RWPE2 (cell line): ENCODE measurements at regions not wholly inside any gene's neighbourhood (a gene's known extent, or its start where the extent isn't known, plus 50 kb on each side); places are given as distances from the start of the nearest gene placed in this dataset.
A peak's percentile ranks its signal among the peaks of the same experiment; 100 is the strongest.
"Not testable (repeated sequence)": the region's sequence is repeated elsewhere in the genome, so short reads cannot be mapped to it uniquely, and the experiment has no call there.

Experiments
- ATAC-seq: fragments of 200-7000 bp; cut with Tn5 transposase; 3 replicates; pipeline ENCODE4 v1.9.1; 2021; ENCODE audit warnings: low read depth
- DNase-seq: peaks from one replicate; pipeline ENCODE4 v3.0.0-alpha.2; 2020; ENCODE audit warnings: low spot score
- H3K27ac ChIP-seq: fragments of 450-650 bp; 2 replicates; pipeline ENCODE4 v1.5.1; 2017; ENCODE audit warnings: mild to moderate bottlenecking; ENCODE audit not compliant: poor library complexity, severe bottlenecking
- H3K27me3 ChIP-seq: fragments of 250-450 bp; sonication (Bioruptor Pico); 2 replicates; pipeline ENCODE4 v1.5.1; 2021; ENCODE audit warnings: mild to moderate bottlenecking, moderate library complexity; ENCODE audit not compliant: insufficient read depth, poor library complexity, severe bottlenecking
- H3K36me3 ChIP-seq: fragments of 250-450 bp; sonication (Bioruptor Pico); 2 replicates; pipeline ENCODE4 v1.5.1; 2020; ENCODE audit warnings: low read depth, mild to moderate bottlenecking, moderate library complexity
- H3K4me1 ChIP-seq: fragments of 250-450 bp; sonication (Bioruptor Pico); 2 replicates; pipeline ENCODE4 v1.5.1; 2021; ENCODE audit warnings: mild to moderate bottlenecking, moderate library complexity; ENCODE audit not compliant: insufficient read depth, poor library complexity, severe bottlenecking
- H3K4me3 ChIP-seq: fragments of 250-450 bp; sonication (Bioruptor Pico); 2 replicates; pipeline ENCODE4 v1.5.1; 2021; ENCODE audit warnings: mild to moderate bottlenecking, moderate library complexity; ENCODE audit not compliant: severe bottlenecking
- H3K9me3 ChIP-seq: fragments of 250-450 bp; sonication (Bioruptor Pico); 2 replicates; pipeline ENCODE4 v1.5.1; 2021; ENCODE audit warnings: mild to moderate bottlenecking, moderate library complexity; ENCODE audit not compliant: severe bottlenecking
- CTCF ChIP-seq: fragments of 450-650 bp; IDR thresholded peaks from one replicate; pipeline ENCODE4 v1.5.1; 2017; ENCODE audit warnings: mild to moderate bottlenecking, moderate library complexity; ENCODE audit not compliant: poor library complexity, severe bottlenecking

- TF ChIP-seq CTCF, result peak; percentile 66
- H3K4me3 ChIP-seq, result no peak overlapping the region
- DNase-seq (no peak), ATAC-seq (peak; percentile 73)
- H3K36me3 ChIP-seq, result no peaks in the 10 kb centered on the region
- no peaks in the 10 kb centered on the region for H3K27me3 ChIP-seq
- H3K9me3 ChIP-seq, result no peaks in the 10 kb centered on the region
- H3K4me1 ChIP-seq, result no peaks in the 10 kb centered on the region
- no peak overlapping the region for H3K27ac ChIP-seq
Measured at GRCh38 chr2:175282300-175282699, 100.8 kb upstream of the ATP5MC3 start.

GRCh38 chr2:175277772-175278171, 96.3 kb upstream of the ATP5MC3 start:
- Histone ChIP-seq H3K9me3 (no peaks in the 10 kb centered on the region), H3K4me3 (no peak overlapping the region), H3K27me3 (no peaks in the 10 kb centered on the region), H3K36me3 (no peaks in the 10 kb centered on the region), H3K4me1 (no peaks in the 10 kb centered on the region), H3K27ac (no peak overlapping the region)
- no peak for DNase-seq
- no peak for ATAC-seq
- no peak for TF ChIP-seq CTCF

GRCh38 chr2:175275539-175275938, 94.0 kb upstream of the ATP5MC3 start:
- no peaks in the 10 kb centered on the region for H3K36me3 ChIP-seq
- no peaks in the 10 kb centered on the region for H3K4me1 ChIP-seq
- no peak for ATAC-seq
- H3K27me3 ChIP-seq, result no peaks in the 10 kb centered on the region
- H3K27ac ChIP-seq, result no peak overlapping the region
- TF ChIP-seq CTCF, result no peak
- no peak overlapping the region for H3K4me3 ChIP-seq
- DNase-seq, result no peak
- H3K9me3 ChIP-seq, result no peaks in the 10 kb centered on the region

GRCh38 chr2:175259164-175259563, 77.7 kb upstream of the ATP5MC3 start:
- no peak for ATAC-seq
- no peak for TF ChIP-seq CTCF

GRCh38 chr2:175256806-175257585, 75.5 kb upstream of the ATP5MC3 start:
- TF ChIP-seq CTCF, result no peak
- no peaks in the 10 kb centered on the region for H3K4me1 ChIP-seq
- no peak overlapping the region for H3K27ac ChIP-seq
- peak; percentile 45 for DNase-seq
- H3K9me3 ChIP-seq, result no peaks in the 10 kb centered on the region
- no peaks in the 10 kb centered on the region for H3K36me3 ChIP-seq
- no peak overlapping the region for H3K4me3 ChIP-seq
- ATAC-seq, result no peak
- H3K27me3 ChIP-seq, result no peaks in the 10 kb centered on the region

More at GRCh38 chr2:175259164-175259563, 77.7 kb upstream of the ATP5MC3 start:
- H3K4me1 ChIP-seq, result no peaks in the 10 kb centered on the region
- H3K4me3 ChIP-seq, result no peak overlapping the region
- H3K27me3 ChIP-seq, result no peaks in the 10 kb centered on the region
- H3K27ac ChIP-seq, result no peak overlapping the region
- no peak for DNase-seq
- no peaks in the 10 kb centered on the region for H3K36me3 ChIP-seq
- no peaks in the 10 kb centered on the region for H3K9me3 ChIP-seq

GRCh38 chr2:175256391-175256790, 74.9 kb upstream of the ATP5MC3 start:
- not testable (repeated sequence) for H3K27ac ChIP-seq, ATAC-seq, H3K36me3 ChIP-seq, H3K4me3 ChIP-seq, DNase-seq, H3K4me1 ChIP-seq, H3K27me3 ChIP-seq, H3K9me3 ChIP-seq
